NCI-H460 (cell line): ENCODE measurements at regions not wholly inside any gene's neighbourhood (a gene's known extent, or its start where the extent isn't known, plus 50 kb on each side); places are given as distances from the start of the nearest gene placed in this dataset.

Experiments used
- DNase-seq: peaks from one replicate; pipeline ENCODE4 v3.0.0-alpha.2; 2016; ENCODE audit warnings: low read depth; ENCODE audit errors: extremely low read depth

DNA sequence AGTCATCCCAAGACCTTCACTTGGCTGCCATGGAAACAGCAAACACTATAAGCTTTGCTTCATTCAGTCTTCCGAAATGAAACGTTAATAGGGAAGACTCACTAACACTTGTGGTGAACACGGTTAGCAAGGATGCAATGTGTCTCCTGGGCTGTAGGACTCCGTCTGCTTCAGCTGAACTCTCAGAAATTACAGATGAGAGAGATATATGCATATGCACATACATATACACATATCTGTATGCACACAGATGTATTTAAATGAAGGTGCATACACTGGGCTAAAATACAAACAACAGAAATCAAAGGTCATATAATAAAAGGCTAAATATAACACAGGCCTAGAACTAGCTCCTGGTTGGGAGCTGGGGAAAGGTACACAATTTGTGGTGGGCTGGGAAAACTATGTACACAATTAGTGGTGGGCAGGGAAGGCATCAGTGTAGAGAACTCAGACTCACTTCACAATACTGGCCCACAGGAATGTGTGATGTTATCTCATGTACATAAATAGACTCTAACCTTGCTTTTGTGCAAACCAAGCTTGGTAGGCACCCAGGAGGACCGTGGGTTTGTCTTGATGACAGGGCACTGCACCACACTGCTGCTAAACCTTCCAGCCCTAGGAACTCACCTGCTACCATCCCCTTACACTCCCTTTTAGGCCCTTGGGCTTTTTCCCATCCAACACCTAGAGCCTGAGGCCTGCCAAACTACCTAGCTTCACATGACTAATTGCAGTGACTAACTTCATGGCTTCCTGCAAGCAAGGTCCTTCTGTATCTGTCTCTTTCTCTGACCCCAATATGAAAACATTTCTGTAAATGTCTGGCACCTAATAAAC is 873.1 kb downstream of the NSUN3 start:
- no peak for DNase-seq

DNA sequence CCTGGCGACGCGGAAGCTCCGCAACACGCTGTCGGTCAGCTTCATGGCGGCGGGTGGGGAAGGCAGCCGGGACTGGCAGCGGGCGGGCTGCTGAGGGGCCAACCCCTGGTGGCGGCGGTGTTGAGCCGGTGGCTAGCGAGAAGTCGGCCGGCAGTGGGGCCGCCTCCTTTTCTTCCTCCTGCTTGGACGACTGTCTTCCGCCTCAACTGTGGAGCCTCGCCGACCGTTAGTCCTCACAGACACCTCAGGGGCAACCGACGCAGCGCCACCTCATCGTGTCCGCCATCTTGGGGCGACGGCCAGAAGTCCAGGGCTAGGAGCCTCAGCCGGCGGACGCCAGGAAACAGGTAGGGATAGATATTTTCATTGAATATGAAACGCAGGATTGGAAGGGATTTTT is 875.1 kb downstream of the NSUN3 start:
- DNase-seq = no peak

DNA sequence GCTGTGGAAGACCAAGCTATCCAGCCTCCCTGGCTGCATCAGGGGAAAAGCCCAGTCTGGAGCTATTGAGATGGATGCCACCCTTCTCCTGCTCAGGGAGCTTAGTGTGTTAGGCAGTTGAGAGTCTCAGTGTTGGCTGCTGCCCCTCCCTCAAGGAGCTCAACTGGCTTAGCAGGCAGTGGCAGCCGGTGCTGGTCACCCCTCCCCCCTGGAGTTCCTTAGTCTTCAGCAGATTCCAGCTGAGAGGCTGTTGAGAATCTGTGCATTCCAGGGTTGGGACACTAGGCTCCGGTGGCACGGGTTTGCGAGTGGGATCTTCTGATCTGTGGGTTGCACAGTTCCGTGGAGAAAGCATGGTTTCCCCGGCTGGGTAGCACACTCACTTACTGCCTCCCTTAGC is 883.8 kb downstream of the NSUN3 start:
- no peak for DNase-seq

DNA sequence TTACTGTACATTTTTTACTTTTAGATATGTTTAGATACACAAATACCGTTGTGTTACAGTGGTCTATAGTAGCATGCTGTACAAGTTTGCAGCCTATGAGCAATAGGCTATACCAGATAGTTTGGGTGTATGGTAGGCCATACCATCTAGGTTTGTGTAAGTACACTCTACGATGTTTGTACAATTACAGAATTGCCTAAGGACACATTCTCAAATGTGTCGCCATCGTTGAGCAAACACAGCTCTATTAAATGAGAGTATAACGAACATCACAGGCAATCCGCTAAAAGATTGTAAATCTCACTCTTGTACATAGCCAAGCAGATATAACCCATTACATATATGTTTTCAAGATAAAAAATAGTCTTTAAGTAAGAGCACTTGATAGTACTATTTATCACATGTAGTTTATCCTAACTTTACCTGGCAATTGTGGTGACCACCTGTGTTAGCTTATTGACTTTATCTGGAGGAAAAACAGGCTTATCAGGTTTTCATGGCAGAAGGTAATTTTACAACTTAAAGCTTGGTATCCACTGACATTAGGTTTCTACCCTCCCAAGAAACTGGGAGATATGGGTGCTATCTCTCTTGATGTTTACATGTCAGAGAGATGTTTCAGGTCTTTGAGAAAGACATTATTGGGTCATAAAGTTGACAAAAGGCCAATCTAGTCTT is 898.7 kb downstream of the NSUN3 start:
- no peak for DNase-seq

DNA sequence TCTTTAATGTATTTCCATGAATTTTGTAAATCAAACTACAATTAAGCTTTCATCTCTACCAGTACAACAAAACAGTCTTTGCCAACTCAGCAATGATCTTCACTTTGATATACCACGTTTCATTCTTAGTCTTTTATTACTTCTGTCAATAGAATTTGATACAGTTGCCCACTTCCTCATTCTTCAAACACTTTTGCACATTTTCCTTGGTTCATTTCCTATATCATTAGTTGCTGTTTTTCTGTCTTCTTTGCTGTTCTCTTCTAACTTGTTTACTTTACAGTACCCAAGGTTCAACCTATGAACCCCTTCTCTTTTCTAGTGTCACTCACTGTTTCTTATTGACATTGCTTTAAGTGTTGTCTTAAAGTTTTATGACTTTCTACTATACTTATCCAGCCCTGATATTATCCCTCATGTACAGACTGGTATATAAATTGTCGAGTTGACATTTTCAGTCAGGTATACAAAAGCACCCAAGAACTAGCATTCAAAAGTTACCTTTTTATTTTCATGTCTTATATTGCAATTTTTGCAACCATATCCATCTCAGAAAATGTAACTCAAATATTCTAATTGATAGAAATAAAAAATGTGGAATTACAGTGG is 903.1 kb downstream of the NSUN3 start:
- DNase-seq = no peak

DNA sequence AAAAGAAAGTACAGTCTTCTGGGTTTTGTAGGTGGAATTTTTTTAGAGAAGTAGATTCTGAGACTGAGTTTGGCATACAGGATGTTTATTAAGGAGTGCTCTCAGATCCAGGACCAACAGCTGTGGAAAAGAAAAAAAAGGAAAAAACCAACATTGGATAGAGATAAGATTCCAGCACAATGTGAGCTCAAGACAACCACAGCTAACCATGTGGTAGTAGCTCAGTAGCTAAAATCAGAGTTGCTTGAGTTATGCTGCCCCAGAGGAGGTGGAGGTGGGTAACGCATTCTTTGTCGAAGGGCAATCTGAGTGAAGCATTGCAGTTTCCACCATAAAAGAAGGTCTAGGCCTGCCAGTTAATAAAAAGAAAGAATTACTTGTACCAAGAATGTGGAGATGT is 904.3 kb downstream of the NSUN3 start:
- DNase-seq = no peak

DNA sequence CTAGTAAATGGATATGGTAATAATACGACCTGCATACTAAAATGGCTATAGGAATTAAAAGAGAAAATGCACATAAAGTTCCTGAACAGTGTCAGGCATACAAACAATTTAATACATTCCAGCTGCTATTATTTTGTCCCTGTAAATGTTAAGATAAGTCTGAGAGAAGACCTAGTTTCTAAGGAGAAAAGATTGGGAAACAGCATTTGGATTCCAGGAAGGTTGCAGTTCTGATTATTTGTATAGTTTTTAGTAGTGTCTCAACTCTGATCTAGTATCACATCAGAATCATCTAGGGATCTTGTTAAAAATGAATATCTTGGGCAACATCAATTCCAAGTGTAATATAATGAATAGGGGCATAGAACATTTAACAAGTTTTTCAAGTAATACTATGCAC is 905.7 kb downstream of the NSUN3 start:
- no peak for DNase-seq

DNA sequence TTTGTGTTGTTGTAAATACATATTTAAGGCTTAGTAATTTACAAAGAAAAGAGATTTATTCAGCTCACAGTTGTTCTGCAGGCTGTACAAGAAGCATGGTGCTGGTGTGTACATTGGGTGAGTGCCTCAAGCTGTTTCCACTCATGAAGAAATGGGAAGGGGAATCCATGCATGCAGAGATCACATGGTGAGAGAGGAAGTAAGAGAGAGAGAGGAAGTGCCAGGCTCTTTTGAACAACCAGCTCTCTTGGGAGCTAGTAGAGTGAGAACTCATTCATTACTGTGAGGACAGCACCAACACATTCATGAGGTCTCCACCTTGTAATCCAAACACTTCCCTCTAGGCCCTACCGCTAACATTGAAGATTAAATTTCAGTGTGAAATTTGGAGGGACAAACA is 909.2 kb downstream of the NSUN3 start:
- DNase-seq = no peak

DNA sequence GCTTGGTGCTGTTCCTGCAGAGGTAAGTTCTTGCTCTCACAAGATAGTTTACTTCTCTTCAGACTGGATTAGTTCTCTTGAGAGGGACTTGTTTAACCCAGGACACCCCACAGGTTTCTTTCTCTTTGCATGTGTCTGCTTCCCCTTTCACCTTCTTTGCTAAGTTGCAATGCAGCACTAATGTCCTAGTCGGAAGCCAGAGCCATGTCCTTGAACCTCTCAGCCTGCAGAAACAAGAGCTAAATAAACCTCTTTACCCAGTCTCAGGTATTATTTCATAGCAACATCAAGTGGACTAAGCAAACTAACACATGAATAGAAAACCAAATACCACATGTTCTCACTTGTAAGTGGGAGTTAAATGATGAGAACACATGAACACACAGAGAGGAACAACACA is 915.2 kb downstream of the NSUN3 start:
- DNase-seq = no peak

DNA sequence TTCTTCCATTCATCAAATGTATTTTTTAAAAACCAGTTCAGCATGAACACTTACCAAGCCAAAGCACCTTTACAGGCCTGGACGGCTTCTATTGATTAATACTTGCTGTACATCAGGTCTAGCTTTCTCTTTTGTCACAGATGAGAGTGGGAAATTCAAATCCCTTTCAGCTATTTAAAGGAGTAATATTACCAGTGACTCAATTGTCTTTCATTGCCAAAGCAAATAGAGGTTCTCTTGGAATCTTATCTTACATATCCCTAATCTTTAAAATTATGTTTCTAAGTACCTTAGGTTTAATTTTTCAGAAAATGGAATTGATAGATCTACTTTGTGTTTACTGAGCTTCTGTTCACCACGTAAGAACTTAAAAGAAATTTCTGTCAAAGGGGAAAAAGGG is 922.9 kb downstream of the NSUN3 start:
- no peak for DNase-seq

DNA sequence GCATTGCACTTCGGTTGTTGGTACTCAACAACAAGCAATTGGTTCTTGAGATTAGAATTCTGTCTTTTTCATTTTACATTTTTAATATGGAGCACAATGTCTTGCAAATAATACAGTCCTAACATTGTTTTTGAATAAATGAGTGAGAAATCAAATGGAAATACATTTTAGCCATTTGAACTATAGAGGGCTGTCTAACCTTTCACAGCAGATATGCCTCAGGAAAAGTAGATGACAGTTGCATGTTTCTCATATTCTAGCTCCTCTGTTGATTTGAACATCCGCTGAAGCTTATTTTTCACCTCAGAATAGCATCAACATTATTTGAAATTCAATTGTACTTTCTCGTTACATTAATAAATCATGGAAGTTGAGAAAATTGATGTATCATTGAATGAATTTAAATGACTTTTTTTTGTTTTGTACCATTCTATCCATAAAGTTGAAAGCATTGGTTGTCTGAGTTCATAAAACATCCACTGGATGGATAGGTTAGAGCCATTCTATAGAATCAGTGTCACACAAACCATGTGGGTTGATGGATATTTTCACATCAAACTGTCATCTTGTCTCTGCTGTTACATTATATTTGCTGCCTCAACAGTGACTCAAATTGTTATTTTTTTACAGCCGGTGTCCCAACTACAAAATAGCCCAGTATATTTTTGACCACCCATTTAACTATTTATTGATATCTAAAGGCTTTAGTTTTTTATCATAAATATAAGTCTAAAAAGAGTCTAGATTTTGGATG is 928.3 kb downstream of the NSUN3 start:
- DNase-seq = no peak

DNA sequence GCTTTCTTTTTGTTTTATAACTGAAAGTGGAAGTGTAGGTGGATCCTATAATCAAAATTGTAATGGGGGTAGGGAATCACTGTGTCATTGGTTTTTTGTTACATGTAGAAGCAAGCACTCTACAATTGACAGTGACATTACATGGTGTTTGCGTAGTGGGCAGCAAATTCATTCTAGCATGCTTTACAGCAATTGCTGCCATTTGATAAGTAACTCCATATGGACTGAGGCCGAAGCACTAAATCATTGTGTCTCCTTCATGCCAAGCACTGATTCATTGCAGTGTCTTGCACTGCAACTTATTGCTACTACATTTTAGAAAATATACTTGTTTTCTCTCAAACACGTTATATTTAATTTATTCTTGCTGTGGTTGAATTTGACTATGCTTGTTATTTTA is 933.9 kb downstream of the NSUN3 start:
- no peak for DNase-seq

DNA sequence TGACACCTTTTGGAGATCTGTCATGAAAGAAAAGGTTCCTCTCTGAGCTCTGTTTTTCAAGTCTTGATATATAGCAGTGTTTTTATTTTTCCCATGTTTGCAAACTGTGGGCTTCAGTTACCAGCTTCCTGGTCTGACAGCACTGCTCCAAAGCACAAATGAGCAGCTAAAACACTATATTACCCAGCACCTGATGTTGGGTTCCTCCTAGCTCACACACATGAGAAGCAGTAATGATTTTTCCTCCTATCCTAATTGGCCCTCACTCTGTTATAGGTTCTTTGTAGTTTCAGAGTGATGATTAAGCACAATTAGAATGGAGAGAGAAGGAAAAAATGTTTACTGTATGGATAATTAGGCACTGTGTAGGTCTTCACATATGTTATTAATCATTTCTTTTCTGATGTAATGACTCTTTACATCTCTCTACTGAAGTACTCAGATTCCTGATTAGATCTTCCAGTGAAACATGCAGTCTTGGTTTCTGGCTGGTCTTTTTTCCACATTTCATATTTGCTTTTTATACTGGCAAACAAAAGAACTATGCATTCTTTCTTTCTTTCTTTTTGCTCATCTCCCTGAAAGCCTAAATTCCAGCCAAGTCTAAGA is 939.7 kb downstream of the NSUN3 start:
- no peak for DNase-seq

DNA sequence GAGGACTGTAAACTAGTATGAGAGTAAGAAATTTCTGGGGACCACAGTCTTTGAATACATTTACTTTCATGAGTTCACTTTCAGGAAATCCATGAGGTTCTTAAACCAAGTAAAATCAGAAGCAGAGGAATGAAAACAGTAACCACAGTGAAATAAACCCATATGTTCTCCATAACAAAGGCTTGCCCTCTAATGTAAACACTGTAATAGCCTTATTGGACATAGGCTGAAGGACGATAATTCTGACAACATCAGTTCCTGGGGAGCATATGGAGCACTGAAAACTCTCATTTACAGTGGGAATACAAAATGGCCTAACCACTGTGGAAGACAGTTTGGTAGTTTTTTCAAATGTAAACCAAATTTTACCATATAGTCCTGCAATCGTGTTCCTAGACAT is 965.8 kb downstream of the NSUN3 start:
- no peak for DNase-seq

DNA sequence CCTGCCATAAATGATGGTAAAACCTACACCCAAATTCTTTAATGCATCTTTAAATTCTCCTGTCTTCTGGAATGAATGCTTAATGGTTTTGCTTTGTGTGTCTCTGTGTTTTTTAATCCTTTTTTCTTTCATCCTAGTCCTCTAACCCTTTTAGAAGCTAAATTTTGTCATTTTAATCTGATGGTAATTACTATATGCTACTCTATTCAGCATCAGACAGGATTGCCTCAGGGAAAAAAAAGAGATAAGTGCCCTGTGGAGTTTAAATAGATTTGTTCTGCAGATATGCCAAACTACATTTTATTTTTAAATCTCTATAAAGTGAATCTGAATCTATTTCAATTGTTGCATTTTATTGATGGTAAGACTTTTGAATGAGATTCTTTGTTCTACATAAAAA is 966.8 kb downstream of the NSUN3 start:
- DNase-seq = no peak

DNA sequence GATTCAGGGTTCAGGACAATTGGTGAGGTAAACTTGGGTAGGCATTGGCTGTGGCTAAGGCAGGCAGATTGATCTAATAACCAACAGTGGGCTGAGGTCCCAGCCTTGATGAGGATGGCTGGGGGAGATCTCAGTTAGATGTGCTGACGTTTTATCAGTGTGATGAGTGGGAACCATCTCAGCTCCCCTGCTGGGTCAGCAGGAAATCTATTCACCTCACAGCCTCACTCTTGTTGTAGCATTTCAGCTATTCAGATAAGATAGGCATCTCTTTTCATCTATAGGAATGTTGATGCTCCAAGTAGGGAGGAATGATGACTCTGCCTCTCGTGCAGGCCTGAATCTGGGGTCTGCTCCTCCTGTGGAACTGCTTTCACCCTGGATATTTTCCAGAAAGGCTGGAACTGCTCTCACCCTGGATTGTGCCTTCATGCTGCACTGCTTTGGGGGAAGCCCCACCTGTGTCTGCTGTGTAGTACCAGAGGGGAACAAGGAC is 973.7 kb downstream of the NSUN3 start:
- DNase-seq = no peak

DNA sequence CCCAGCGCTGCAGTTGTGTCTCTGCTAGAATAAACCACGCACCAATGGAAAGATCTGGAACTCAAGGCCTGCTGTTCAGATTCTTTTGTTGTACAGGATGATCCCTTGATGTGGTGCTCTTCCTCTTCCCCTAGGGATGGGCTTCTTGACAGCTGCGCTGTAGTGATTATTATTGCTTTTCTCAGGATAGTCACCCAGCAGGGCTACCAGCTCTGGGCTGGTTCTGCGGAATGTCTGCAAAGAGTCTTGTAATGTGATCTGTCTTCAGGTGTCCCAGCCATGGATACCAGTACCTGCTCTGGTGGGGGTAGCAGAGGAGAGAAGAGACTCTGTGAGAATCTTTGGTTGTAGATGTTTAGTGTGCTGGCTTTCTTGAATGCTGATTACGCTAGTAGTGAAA is 974.2 kb downstream of the NSUN3 start:
- DNase-seq = no peak

DNA sequence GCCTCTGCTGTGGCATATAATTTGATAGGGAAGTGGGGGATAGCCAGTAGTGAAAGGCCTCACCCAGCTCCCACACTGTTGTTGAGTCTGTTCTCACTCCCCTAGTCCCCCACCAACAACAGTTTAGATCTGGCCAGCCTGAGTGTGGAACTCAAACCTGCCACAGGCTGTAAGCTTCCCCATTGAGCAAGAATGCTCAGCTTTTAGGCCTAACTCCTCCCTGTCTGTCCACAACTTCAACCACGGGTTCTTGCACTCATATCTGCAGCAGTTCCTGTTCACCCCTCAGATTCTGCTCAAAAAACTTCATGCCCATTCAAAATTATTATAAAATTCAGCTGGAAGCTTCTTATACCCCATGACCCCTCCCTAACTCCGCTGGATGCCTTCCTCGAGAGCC is 975.1 kb downstream of the NSUN3 start:
- no peak for DNase-seq

DNA sequence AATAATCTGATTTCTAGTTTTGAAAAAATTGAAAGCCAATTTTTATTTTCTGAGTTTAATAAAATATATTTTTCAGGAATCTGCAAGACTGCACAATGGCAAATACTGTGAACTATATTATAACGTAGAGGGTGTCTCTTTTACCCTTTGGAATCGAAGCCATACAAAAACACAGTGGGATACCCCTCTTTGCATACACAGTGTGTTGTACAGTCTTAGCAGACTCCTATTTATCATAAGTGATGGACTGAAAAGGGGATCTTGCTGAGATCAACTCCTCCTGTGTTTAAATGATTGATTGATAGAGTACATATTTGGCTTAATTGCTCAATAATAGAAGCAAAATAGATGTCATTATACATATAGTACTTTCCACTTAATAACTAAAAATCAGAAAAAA is 981.2 kb downstream of the NSUN3 start:
- no peak for DNase-seq

DNA sequence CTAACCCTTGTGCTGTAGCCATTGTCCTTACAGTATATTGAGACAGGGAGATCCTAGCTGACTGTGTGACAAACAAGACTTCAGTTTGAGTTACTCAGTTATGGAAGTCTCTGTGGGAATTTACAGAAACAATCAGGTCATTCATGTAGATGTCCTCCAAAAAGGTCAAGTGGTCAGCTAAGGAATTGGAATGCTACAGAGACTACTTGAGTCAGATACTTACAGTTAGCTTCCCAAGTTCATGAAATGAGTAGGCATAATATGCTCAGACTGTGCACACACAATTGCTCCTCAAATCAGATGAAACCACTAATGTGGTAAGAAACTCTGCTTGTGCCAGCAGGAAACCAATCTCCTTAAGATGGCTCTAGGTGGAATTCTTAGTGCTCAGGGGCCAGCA is 985.7 kb downstream of the NSUN3 start:
- no peak for DNase-seq

DNA sequence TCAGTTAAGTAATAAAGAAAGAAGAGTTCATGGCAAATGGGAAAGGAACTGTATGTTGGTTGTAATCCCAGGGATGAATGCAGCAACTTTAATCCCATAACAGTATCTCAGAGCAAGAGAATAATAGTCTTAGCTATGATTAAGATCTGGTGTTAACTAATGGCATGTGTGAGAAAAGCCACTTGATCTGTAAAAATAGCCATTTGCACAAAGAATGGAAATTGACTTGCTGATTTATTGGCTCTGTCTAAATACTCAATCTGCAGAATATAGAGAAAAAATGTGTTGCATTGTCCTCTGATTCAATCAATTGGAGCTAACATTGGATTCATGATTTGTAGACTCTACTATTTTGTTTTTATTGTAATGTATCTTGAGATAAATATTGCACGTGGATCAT is 987.0 kb downstream of the NSUN3 start:
- DNase-seq = no peak
